OCI-LY3 (cell line): ENCODE measurements at regions not wholly inside any gene's neighbourhood (a gene's known extent, or its start where the extent isn't known, plus 50 kb on each side); places are given as distances from the start of the nearest gene placed in this dataset.
A peak's percentile ranks its signal among the peaks of the same experiment; 100 is the strongest.

Experiments
- H2AFZ ChIP-seq: fragments of 200-600, 300-600 bp; shearing (Covaris generic); 2 replicates; pipeline ENCODE4 v1.6.0; 2014; ENCODE audit warnings: antibody characterized with exemption, low read depth, low read length
- H3K27ac ChIP-seq: fragments of 200-600, 300-600 bp; sonication (generic); 2 replicates; pipeline ENCODE4 v1.5.1; 2014; ENCODE audit warnings: mild to moderate bottlenecking, low read length, moderate library complexity, mixed read lengths
- H3K27me3 ChIP-seq: fragments of 200-600, 300-600 bp; sonication (generic); 2 replicates; pipeline ENCODE4 v1.6.1; 2014; ENCODE audit warnings: low read depth, low read length, mixed read lengths
- H3K36me3 ChIP-seq: fragments of 200-600, 300-600 bp; sonication (generic); replicated peaks from 2 replicates; pipeline ENCODE3; 2014; ENCODE audit warnings: low read depth, low read length, mixed read lengths
- H3K4me1 ChIP-seq: fragments of 300-600, 200-600 bp; sonication (generic); 2 replicates; pipeline ENCODE4 v1.6.1; 2014; ENCODE audit warnings: low read length, mixed read lengths
- H3K4me2 ChIP-seq: fragments of 200-600, 300-600 bp; sonication (generic); 2 replicates; pipeline ENCODE4 v1.6.1; 2014; ENCODE audit warnings: low read length, mixed read lengths
- H3K4me3 ChIP-seq: fragments of 300-600, 200-600 bp; sonication (generic); 2 replicates; pipeline ENCODE4 v1.5.1; 2014; ENCODE audit warnings: antibody characterized with exemption, mild to moderate bottlenecking, low read length, moderate library complexity
- H3K79me2 ChIP-seq: fragments of 300-600, 200-600 bp; shearing (Covaris generic); 2 replicates; pipeline ENCODE4 v1.6.1; 2014; ENCODE audit warnings: mild to moderate bottlenecking, low read length, mixed read lengths
- H3K9ac ChIP-seq: fragments of 300-600, 200-600 bp; shearing (Covaris generic); 2 replicates; pipeline ENCODE4 v1.6.0; 2014; ENCODE audit warnings: mild to moderate bottlenecking, low read length, moderate library complexity
- H3K9me3 ChIP-seq: fragments of 200-600, 300-600 bp; shearing (Covaris generic); 2 replicates; pipeline ENCODE4 v1.6.1; 2014; ENCODE audit warnings: low read length, mixed read lengths; ENCODE audit not compliant: insufficient read depth
- H4K20me1 ChIP-seq: fragments of 200-600, 300-600 bp; sonication (generic); 2 replicates; pipeline ENCODE4 v1.6.1; 2016; ENCODE audit warnings: low read length, mixed read lengths; ENCODE audit not compliant: insufficient read depth
- EZH2phosphoT487 ChIP-seq: fragments of 200-600 bp; shearing (Covaris generic); IDR thresholded peaks from 2 replicates; pipeline ENCODE4 v1.6.1; 2018; ENCODE audit warnings: antibody characterized with exemption, mixed run types, low read depth
- TF ChIP-seq, protein P1 (sequence below): fragments of 200-600, 300-600 bp; sonication (generic); IDR thresholded peaks from 2 replicates; pipeline ENCODE4 v1.5.1; 2014; ENCODE audit warnings: antibody characterized with exemption, low read length, low read depth

DNA sequence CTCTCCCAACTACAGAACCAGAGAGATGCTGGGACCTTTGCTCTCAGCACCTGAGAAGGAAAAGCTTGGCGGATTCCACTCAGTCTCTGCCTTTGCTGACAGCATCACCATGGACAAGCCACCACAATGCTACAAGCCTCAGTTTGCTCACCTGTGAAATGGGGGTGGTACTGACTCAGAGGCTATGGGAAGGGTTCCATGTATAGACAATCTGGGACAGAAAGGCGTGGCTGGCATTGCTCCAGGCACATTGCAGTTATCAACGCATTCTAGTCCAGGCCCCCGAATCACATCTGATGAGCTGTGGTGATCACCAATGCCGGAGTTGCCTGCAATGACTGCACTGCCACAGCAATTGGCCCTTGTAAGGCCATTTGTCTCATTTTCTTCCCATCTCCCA lies 72.6 kb downstream of the ISX start:
- Histone ChIP-seq H4K20me1 (no peaks in the 10 kb centered on the region), H3K36me3 (peaks cover 15% of the 10 kb centered on the region), H3K9ac (no peak overlapping the region), H3K4me3 (no peak overlapping the region), H3K79me2 (no peaks in the 10 kb centered on the region), H3K4me2 (no peak overlapping the region), H3K4me1 (0 out of 2 replicates have a peak, but pooled peaks cover 2% of the 10 kb centered on the region), H3K9me3 (no peaks in the 10 kb centered on the region), H2AFZ (no peak overlapping the region), H3K27me3 (no peaks in the 10 kb centered on the region), H3K27ac (no peak overlapping the region)
- no peak for TF ChIP-seq EZH2phosphoT487
- TF ChIP-seq, protein P1, sequence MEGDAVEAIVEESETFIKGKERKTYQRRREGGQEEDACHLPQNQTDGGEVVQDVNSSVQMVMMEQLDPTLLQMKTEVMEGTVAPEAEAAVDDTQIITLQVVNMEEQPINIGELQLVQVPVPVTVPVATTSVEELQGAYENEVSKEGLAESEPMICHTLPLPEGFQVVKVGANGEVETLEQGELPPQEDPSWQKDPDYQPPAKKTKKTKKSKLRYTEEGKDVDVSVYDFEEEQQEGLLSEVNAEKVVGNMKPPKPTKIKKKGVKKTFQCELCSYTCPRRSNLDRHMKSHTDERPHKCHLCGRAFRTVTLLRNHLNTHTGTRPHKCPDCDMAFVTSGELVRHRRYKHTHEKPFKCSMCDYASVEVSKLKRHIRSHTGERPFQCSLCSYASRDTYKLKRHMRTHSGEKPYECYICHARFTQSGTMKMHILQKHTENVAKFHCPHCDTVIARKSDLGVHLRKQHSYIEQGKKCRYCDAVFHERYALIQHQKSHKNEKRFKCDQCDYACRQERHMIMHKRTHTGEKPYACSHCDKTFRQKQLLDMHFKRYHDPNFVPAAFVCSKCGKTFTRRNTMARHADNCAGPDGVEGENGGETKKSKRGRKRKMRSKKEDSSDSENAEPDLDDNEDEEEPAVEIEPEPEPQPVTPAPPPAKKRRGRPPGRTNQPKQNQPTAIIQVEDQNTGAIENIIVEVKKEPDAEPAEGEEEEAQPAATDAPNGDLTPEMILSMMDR, result no peak

DNA sequence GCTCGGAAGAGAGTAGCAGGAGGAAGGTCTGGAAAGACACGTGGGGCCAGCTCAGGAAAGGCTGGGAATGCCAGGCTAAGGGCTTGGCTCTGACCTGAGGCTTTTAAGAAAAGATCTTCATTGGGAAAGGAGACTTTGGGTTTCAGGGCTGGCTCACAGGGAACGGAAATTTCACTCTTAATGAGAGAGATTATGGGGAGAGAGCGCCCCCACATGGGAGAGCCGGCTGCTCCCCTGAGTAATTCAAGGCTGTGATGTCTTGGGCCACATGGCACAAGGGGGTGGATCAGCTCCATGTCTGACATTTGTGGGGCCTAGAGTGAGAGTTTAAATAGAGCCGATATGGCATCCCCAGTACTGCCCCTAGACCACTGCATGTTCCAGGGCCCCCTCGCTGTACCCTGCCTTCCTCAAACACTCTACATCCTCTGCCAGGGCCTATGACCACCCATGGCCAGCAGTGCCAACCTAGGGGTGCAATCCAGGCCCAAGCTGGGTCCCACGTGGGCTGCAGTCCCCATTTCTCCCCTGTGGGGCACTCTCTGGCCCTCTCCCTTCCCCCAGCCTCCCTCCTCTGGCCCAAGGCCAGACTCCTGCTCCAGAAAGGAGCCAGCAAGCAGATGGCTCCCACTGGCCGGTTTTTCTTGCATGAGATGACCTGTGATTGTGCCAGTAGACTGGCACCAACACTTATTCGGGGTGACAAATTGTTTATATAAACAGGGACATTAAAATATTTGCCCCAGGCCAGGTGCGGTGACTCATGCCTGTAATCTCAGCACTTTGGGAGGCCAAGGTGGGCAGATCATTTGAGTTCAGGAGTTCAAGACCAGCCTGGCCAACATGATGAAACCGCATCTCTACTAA lies 75.2 kb downstream of the ISX start:
- no peaks in the 10 kb centered on the region for H3K9me3 ChIP-seq
- H3K27me3 ChIP-seq, result no peaks in the 10 kb centered on the region
- no peak overlapping the region for H3K4me2 ChIP-seq
- H3K27ac ChIP-seq, result no peak overlapping the region
- no peak overlapping the region for H3K4me3 ChIP-seq
- H3K9ac ChIP-seq, result no peak overlapping the region
- no peaks in the 10 kb centered on the region for H3K79me2 ChIP-seq
- H3K4me1 ChIP-seq, result 0 out of 2 replicates have a peak, but pooled peaks cover 2% of the 10 kb centered on the region
- no peak overlapping the region for H2AFZ ChIP-seq
- no peak for TF ChIP-seq EZH2phosphoT487
- TF ChIP-seq, protein P1, result peak; percentile 81
- no peaks in the 10 kb centered on the region for H4K20me1 ChIP-seq
- H3K36me3 ChIP-seq, result peaks cover 13% of the 10 kb centered on the region

DNA sequence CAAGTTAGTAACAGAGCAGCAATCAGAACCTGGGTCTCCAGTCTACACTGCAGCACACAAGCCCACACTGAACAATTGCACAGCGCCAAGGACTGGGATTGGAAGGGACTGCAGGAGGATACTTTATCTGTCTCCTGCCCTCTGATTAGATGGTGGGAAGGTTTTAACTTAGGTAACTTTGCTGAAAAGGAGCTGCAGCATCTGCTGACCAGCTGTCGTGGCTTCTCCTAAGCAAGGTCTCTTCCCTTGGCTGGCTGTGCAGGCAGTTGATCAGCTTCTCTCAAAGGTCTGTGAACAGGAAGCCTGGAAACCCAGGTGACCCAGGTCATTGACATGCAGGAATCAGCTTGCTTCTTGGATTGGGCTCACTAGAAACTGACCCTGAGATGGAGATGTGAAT lies 82.4 kb downstream of the ISX start:
- Histone ChIP-seq H3K4me2 (no peak overlapping the region), H3K9me3 (no peaks in the 10 kb centered on the region), H3K27me3 (no peaks in the 10 kb centered on the region), H3K9ac (no peak overlapping the region), H3K4me1 (peaks cover 12% of the 10 kb centered on the region), H2AFZ (no peak overlapping the region), H3K27ac (no peak overlapping the region), H3K79me2 (no peaks in the 10 kb centered on the region), H3K4me3 (no peak overlapping the region), H3K36me3 (no peaks in the 10 kb centered on the region), H4K20me1 (no peaks in the 10 kb centered on the region)
- TF ChIP-seq, protein P1, result no peak
- no peak for TF ChIP-seq EZH2phosphoT487

DNA sequence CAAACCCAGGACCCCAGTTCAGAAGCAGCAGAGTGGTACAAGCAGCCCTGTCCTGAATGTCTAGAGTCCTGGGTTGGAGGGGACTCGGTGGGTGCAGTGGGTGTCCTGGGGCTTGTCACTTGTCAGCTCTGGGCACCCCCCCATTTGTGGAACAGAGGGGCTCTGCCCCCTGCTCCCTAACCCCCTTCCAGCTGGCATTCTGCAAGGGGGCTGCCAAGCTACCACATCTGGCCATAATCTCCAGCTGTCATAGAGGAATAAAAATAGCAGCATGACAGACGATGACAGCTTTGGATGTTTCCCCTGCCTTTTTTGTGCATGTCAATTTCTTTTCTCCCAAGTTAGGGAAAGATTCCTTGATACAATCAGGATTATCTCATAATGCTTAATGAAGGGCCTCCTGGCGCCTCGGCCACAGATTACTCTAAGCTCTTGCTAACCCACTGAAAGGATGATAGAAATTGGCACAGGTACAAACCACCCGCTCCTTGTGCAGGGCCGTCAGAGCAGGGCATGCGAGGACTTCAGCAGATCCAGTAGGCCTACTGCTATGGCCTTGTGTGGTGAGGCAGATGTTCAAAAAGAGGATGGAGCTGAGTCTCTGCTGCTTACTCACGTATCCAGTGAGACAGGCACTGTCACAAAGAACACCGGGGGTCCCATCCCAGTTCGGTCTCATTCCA lies 83.0 kb downstream of the ISX start:
- no peaks in the 10 kb centered on the region for H3K27me3 ChIP-seq
- H3K9ac ChIP-seq, result no peak overlapping the region
- H3K79me2 ChIP-seq, result no peaks in the 10 kb centered on the region
- H3K4me2 ChIP-seq, result no peak overlapping the region
- H2AFZ ChIP-seq, result no peak overlapping the region
- no peak overlapping the region for H3K4me3 ChIP-seq
- H3K9me3 ChIP-seq, result no peaks in the 10 kb centered on the region
- H4K20me1 ChIP-seq, result no peaks in the 10 kb centered on the region
- no peaks in the 10 kb centered on the region for H3K36me3 ChIP-seq
- TF ChIP-seq EZH2phosphoT487, result no peak
- TF ChIP-seq, protein P1, result no peak
- peaks cover 12% of the 10 kb centered on the region for H3K4me1 ChIP-seq
- H3K27ac ChIP-seq, result no peak overlapping the region
